HG03432 (cell line): ENCODE measurements at regions not wholly inside any gene's neighbourhood (a gene's known extent, or its start where the extent isn't known, plus 50 kb on each side); places are given as distances from the start of the nearest gene placed in this dataset.
"Not testable (repeated sequence)": the region's sequence is repeated elsewhere in the genome, so short reads cannot be mapped to it uniquely, and the experiment has no call there.

Experiments
- ATAC-seq: cut with Tn5 transposase; IDR thresholded peaks from one replicate; pipeline ENCODE4 v1.9.1; 2021; ENCODE audit warnings: mild to moderate bottlenecking, moderate library complexity; ENCODE audit not compliant: unreplicated experiment

DNA sequence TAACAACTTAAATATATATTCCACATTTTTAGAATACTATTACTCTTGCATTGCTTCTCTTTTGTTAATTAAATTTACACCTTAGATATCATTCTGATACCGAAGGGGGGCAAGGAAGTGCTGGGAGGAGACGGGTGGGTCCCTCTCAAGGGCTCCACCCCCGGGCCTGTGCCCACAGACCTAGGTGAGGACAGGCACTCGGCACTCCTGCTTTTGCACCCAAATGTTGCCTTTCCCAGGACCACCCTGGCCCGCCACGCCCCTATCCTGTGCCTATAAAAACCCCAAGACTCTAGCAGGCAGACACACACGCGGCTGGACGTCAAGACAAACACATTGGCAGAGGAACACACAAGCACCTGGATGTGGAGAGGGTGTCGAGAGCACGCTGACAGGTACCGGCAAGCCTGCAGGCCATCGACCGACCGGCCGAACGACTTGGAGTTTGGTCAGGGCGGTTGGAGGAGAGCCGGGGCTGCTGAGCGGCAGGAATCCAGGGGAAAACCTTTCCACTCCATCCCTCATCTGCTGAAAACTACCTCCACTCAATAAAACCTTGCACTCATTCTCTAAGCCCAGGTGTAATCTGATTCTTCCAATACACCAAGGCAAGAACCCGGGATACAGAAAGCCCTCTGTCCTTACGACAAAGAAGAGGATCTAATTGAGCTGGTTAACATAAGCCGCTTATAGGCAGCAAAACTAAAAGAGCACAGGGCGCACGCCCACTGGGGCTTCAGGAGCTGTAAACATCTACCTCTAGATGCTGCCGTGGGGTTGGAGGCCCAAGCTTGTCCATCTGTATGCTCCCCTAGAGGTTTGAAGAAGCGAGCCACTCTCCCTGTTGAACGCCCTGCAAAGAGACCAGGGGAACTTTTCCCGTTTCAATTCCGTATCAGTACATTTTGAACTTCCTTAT is 197.4 kb upstream of the PRSS16 start:
- no peak for ATAC-seq

DNA sequence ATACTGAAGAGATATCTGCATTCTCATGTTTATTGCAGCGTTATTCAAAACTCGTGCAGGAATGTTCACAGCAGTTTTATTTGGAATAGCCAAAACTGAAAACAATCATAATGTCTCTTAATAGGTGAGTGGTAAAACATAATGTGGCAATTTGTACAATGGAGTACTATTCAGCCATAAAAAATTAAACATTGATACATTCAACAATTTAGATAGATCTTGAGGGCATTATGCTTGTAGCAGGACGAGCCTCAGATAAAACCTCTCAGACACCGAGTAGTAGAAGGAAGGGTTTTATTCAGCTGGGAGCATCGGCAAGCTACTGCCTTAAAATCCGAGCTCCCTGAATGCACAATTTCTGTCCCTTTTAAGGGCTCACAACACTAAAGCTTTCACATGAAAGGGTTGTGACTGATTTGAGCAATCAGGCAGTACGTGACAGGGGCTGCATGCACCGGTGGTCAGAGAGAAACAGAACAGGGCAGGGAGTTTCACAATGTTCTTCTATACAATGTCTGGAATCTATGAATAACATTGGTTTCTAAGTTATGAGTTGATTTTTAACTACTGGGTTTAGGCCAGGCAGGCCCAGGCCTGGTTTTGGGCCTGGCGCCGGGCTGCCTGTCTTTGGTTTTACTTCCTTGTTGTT is 195.3 kb upstream of the PRSS16 start:
- ATAC-seq: not testable (repeated sequence)

DNA sequence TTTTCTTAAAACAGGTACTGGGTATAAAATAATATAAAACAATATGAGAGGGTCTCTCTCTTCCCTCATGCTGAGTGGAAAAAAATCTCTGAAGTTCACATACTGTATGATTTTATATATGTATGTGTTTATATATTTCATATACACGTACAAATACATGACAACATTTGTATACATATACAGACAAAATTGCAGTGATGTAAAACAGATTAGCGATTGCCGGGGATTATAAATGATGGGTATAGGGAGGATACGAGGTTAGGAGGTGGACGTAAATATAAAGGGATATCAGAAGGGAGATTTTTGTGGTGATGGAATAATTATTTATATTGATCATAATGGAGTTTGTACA is 194.8 kb upstream of the PRSS16 start:
- no peak for ATAC-seq

- no peak for ATAC-seq
Measured at GRCh38 chr6:27053738-27054137, 193.8 kb upstream of the PRSS16 start.

- ATAC-seq: no peak
Measured at GRCh38 chr6:27056615-27057014, 190.9 kb upstream of the PRSS16 start.

DNA sequence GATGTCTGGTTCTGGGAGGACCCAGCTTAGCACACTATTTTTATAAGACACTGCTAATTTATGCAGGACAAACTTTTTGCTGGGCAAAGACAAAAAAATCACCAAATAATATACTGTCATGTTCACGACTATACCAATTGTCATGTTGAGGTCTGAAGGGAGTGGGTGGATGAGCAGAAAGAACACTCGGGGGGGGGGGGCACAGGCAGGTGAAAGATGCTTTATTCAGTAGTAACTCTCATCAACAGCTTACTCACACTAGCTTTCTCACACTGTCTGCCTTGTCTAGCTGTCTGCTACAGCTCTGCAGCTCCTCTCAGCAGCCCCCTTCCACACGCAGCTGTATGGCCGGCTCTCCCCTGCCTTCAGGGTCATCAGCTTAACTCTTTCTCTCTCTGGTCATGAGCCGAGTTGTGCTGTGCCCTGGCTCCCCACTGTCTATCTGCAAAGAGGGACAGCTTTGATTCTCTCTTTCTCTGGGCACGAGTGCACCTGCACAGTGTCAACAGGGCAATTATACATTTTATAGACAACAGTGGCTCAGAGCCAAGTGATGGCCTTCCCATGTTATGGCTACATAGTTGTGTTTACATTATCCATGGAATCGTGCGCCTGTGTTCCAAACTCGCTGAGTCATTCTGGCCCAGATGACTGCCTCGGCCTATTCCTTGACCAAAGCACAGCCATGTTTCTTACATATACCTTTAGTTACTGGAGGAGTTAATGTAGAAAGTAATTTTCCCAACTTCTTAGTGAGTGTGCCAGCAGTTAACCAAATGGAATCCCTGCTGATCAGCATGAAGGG is 187.7 kb upstream of the PRSS16 start:
- ATAC-seq: no peak

GRCh38 chr6:27061235-27061993 is 186.1 kb upstream of the PRSS16 start:
- ATAC-seq: no peak

- ATAC-seq: no peak
Measured at GRCh38 chr6:27062755-27063154, 184.7 kb upstream of the PRSS16 start.

DNA sequence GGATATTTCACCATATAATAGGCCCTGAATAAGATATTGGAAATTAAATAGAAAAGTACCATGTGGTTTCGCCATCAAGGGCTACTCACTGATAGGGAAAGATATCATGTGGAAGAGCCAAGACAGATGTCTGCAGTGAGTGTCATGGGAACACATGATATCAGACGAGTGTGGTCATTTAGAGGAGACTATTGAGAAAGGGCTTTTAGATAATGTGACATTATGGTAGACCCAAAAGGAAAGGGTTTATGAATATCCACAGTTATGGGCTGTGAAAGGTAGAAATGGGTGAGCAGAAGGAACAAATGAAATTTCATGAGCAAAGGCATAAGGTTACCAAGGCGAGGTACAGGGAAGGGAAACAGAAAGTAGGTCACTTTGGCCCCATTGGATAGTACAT is 182.3 kb upstream of the PRSS16 start:
- no peak for ATAC-seq

DNA sequence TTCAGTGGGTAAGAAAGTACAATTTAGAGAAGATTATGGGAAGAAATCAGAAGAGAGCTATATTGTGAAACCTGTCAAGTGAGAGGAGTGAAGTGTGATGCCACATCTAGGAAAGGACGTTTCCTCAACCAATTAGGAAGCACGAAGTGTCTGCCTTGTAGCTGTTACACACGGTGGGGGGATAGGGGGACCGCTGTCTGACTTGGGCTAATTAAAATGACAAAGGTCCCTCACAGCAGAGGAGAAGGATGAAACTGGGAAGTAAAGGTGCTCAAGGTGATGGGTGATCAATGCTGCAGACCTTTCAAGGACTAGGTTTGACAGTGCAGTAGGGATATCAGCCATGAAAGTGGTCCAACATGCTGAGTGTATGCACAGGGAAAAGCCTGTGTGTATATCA is 181.1 kb upstream of the PRSS16 start:
- no peak for ATAC-seq

DNA sequence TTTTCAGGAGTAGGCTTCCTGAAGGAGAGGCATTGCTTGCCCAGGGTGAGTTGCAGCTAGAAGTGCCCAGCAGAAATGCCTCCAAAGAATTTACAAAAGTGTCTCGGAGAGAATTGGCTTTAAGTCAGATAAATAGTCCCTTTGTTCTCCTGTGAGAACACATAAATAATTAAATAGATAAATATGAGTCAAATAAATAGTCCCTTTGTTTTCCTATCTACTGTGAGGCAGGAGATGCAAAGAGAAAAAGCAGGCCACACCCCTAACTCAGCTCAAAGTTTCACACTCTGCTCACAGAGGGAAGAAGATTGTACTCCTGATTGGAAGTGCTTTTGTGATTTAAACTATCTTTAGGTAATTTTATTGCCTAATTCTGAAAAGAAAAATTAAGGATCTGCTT is 180.7 kb upstream of the PRSS16 start:
- no peak for ATAC-seq

DNA sequence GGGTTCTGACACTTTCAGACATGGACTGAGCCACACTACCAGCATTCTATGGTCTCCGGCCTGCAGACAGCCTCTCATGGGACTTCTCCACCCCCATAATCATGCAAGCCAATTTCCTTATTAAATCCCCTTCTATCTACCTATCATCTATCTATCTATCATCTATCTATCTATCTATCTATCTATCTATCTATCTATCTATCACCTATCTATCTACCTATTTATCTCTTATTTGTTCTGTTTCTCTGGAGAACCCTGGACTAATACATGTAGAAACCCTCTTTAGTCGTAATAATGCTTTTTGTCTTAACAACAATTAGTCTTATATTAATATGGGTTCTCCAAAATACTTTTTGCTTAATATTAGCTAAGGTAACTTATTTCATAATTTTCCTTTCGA is 174.1 kb upstream of the PRSS16 start:
- ATAC-seq: no peak

DNA sequence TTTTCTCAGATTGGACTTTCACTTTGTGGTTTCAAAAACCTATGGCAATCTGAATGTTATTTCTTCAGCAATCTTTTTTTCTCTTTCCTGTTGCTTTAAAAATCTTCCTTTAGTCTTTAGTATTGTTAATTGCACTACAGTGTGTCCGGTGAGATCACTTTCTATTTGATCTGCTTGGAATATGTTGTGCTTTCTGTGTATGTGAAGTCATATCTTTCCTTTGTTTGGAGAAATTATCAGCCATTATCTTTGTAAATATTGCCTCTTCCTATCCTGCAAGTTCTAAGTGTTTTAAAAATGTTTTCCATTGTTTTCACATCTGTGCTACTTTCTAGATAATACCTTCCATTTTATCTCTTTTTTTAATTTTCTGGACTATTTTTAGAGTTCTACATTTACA is 171.4 kb upstream of the PRSS16 start:
- no peak for ATAC-seq

DNA sequence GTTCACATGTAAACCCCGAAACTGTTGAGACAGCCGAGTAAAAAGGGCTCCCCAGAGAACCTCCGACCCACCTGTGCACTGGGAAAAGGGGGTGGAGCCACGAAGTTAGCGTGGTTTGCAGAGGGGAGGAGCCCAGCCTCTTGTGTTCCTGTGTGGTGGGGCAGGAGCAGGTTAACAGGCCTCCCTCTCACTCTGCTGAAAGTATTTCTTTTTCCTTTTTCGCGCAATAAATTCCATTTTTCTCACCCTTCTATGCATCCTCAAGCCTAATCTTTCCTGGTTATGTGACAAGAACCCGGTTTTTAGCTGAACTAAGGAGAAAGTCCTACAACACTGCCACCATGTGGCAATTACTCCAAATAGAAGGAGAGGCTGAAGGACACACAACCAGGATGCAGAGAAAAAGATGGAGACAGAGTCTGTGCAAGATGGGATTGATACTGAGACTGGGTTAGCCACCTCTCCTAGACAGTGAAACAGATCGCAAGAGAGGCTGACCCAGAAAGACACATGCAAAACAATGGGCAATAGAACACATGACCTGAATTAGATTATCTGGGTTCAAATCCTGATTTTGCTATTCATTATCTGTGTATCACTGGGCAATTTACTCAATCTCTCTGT is 168.7 kb upstream of the PRSS16 start:
- peak; percentile 72 for ATAC-seq

DNA sequence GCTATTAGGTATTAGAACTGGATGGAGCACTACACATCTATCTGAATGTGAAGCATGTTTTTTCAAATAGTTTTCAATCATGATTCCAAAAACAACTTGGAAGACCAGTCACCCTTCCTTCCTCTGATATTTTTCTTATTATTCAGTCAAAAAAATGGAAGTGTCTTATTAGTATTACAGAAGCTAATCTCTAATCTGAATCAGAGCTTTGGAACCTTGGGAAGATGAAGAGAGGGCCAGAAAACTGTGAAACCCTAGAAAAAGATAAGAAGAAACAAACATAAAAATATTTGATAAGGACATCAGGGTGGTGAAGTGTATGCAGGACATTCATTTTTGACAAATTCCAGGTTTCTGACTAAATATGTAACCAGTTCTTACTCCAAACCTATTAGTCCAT is 166.3 kb upstream of the PRSS16 start:
- ATAC-seq: no peak

GRCh38 chr6:27081931-27082330 is 165.6 kb upstream of the PRSS16 start:
- no peak for ATAC-seq

DNA sequence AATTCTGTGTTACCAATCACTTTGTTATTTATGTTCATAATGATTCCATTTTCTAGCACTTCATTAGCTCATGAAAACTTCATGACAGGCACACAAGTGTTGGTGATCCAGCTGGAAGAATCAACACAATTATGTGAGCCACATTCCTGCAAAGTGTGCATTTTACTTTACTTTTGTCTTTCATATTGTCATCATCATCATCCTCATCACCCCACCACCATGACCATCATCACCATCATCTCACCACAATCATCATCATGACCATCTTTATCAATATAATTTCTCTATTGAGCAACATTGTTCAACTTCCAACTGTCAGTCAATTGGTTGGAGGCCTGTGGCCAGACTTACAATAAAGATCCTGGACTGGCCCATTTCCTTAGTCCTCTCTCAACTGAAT is 159.4 kb upstream of the PRSS16 start:
- no peak for ATAC-seq

- peak; percentile 76 for ATAC-seq
Measured at GRCh38 chr6:27091661-27092315, 155.7 kb upstream of the PRSS16 start.

DNA sequence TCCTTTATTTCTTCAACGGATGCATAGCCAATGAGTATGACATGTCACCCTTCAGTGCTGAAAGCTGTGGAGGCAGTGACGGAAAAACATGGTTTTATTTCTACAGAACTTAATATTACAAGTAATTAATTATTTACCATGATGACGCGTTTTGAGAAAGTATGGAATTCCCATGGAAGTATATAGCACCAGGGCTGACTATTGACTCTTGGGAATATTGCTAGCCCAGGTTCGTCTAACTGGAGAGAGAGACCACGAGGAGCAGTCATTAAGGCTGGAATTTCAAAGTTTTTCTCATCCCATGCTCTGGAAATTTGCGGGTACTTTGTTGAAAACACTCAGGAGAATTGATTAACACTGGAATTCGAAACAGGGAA is 155.2 kb upstream of the PRSS16 start:
- no peak for ATAC-seq

GRCh38 chr6:27095914-27096313 is 151.6 kb upstream of the PRSS16 start:
- ATAC-seq: no peak
